VCaP (cell line): ENCODE measurements at regions not wholly inside any gene's neighbourhood (a gene's known extent, or its start where the extent isn't known, plus 50 kb on each side); places are given as distances from the start of the nearest gene placed in this dataset.

Source experiments
- H3K27ac ChIP-seq: fragments of 450-650 bp; 2 replicates; pipeline ENCODE4 v1.5.1; 2017
- TF ChIP-seq, protein P1 (sequence below): fragments of 450-650 bp; conservative IDR thresholded peaks from 2 replicates; pipeline ENCODE4 v1.5.1; 2017; ENCODE audit warnings: mild to moderate bottlenecking, moderate library complexity

DNA sequence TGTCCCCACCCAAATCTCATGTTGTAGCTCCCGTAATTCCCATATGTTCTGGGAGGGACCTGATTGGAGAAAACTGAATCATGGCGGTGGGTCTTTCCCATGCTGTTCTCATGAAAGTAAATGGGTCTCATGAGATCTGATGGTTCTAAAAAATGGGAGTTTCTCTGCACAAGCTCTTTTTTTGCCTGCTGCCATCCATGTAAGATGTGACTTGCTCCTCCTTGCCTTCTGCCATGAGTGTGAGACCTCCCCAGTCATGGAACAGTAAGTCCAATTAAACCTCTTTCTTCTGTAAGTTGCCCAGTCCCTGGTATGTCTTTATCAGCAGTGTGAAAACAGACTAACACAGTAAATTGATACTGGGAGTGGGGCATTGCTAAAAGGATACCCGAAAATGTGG lies 1218.4 kb upstream of the CITED2 start:
- TF ChIP-seq, protein P1, sequence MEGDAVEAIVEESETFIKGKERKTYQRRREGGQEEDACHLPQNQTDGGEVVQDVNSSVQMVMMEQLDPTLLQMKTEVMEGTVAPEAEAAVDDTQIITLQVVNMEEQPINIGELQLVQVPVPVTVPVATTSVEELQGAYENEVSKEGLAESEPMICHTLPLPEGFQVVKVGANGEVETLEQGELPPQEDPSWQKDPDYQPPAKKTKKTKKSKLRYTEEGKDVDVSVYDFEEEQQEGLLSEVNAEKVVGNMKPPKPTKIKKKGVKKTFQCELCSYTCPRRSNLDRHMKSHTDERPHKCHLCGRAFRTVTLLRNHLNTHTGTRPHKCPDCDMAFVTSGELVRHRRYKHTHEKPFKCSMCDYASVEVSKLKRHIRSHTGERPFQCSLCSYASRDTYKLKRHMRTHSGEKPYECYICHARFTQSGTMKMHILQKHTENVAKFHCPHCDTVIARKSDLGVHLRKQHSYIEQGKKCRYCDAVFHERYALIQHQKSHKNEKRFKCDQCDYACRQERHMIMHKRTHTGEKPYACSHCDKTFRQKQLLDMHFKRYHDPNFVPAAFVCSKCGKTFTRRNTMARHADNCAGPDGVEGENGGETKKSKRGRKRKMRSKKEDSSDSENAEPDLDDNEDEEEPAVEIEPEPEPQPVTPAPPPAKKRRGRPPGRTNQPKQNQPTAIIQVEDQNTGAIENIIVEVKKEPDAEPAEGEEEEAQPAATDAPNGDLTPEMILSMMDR, result no peak
- no peak overlapping the region for H3K27ac ChIP-seq

DNA sequence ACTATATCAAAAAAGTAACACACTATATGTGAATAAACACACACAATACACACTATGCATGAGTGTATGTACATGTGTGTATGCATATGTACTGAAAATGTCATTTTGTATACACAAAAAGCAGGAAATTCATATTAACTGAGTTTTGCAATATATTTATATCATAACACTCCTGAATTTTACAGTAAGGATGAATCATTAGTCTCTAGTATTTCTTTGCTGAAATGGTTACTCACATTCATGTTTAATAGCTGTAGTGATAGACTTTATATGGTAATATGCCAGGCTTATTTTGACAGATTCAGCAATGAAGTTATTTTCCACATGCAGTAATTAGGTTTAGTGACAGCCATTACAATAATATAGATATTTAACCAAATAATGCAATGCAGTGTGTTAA lies 1216.2 kb upstream of the CITED2 start:
- no peak overlapping the region for H3K27ac ChIP-seq
- TF ChIP-seq, protein P1, result no peak

DNA sequence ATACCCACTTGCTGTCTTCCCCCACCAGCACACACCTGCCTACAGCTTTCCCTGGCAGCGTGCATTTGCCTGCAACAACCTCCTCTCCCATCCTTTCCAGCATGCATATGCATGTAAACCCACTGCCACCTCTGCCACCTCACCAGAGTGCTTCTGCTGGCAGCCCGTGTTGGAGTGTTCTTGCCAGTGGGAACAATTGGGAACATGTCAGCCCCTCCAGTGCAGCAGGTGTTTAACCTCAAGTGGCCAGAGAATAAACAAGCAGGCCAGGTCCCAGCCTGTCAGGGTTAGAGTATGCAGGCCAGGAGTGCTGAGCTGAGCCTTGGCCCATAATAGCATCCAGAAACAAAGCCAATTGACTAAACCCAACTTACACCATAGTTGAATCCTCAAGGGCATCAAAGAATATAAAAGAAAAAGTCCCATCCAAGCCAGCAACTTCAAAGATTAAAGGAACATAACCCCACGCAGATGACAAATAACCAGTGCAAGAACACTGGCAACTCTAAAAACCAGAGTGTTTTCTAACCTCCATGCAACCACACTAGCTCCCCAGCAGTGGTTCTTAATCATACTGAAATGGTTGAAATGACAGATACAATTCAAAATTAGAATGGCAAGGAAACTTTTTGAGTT lies 1212.1 kb upstream of the CITED2 start:
- TF ChIP-seq, protein P1, result no peak

DNA sequence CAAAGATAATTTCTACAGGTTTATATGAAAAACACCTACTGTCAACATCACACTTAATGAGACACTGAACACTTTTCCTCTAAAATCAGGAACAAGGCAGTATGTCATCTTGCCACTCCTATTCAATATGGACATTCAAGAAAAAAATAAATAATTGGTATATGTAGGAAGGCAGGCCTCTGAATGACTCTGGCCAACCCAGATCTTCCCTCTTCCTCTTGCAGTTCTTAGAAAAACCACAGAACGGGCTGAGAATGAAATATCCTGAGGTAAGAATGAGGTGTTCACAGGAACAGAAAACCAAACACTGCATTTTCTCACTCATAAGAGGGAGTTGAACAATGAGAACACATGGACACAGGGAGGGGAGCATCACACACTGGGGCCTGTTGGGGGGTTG lies 1207.2 kb upstream of the CITED2 start:
- no peak overlapping the region for H3K27ac ChIP-seq
- TF ChIP-seq, protein P1, result no peak

More for the DNA sequence above, 1212.1 kb upstream of the CITED2 start:
- H3K27ac ChIP-seq, result no peak overlapping the region

DNA sequence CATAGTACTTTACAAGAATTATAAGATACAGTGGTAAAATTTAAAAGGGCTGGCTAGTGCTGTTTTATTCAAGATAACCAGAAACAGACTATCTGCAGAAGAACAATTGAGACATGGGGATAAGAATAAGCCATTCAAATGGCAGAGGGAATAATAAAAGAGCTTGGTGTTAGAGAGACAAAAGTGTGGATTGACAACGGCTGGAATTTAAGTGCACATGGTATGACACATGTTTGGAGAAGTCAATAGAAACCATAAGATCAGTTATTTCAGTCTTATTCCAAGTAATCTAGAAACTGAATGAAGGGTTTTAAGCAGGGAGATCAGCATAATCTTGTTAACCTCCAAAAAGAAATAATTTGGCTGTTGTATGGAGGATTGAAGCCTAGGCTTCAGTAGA lies 1205.5 kb upstream of the CITED2 start:
- TF ChIP-seq, protein P1, result no peak
- H3K27ac ChIP-seq, result no peak overlapping the region

DNA sequence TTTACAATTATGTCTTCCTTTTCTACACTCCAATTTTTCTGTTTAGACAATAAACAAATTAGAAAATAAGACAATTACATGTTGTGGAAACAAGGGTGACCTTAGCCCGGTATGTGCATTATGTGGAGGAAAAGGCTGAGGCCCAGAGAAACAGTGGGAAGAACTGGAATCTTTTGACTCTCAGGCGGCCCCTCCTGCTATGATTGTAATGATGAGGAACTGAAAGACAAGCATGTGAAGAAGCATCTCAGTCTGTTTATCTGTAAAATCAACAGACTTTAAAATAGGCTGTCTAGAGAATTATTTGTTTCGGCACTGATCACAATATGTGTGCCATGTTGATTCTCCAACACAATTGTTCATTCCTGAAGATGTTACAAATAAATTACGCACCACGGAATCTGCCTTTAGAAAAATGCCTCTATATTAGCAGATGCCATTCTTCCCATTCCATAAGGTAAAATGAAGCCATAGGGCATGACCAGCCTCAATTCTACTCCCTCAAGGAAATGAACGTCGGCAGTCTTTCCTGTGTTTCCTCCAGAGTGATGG lies 1201.6 kb upstream of the CITED2 start:
- TF ChIP-seq, protein P1, result no peak
- no peak overlapping the region for H3K27ac ChIP-seq

DNA sequence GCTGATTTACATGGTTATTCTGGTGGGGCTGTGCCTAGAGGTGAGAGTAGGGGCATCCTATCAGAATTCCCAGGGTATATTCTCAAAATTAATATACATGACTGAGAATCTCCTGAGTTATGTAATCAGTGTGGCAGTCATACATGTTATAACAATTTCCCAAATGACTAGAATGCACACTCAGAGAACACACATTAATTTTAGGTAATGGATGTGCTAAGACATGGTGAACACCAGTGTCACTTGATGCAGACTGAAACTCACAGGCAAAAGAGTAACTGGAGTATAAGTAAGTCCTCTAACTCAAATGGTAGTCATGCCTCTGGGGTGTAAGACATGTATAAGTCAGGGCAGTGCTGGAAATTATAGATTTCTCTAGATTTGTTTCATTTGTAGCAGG lies 1198.4 kb upstream of the CITED2 start:
- no peak overlapping the region for H3K27ac ChIP-seq
- TF ChIP-seq, protein P1, result no peak
